Spleen (tissue), 11 donors: ENCODE measurements at regions not wholly inside any gene's neighbourhood (a gene's known extent, or its start where the extent isn't known, plus 50 kb on each side); places are given as distances from the start of the nearest gene placed in this dataset.

Experiments
- DNase-seq: peaks from one replicate; pipeline ENCODE4 v3.0.0-alpha.2; 2020
- H3K27ac ChIP-seq, 8 donors: fragments of 200-600 bp; sonication (generic) in 7 of 8; 1 replicate in 4 of 8; 2 replicates in 4 of 8; pipeline versions ENCODE4 v1.5.0 to v1.8.0; 2016 to 2021; ENCODE audit warnings: inconsistent platforms in 4 of 8, mild to moderate bottlenecking in 4 of 8, moderate library complexity in 1 of 8
- H3K27me3 ChIP-seq, 7 donors: fragments of 200-600 bp; sonication (generic) in 6 of 7; replicated peaks in 1 of 7; 1 replicate in 4 of 7; 2 replicates in 3 of 7; pipeline versions ENCODE4 v1.5.0 to v1.8.0; 2016 to 2021; ENCODE audit warnings: inconsistent platforms in 3 of 7, mild to moderate bottlenecking in 1 of 7
- H3K36me3 ChIP-seq, 6 donors: fragments of 200-600 bp; sonication (generic) in 5 of 6; 1 replicate in 4 of 6; 2 replicates in 2 of 6; pipeline versions ENCODE4 v1.5.0 to v1.8.0; 2016 to 2021; ENCODE audit warnings: inconsistent platforms in 2 of 6
- H3K4me1 ChIP-seq, 6 donors: fragments of 200-600 bp; sonication (generic) in 5 of 6; 1 replicate in 3 of 6; 2 replicates in 3 of 6; pipeline versions ENCODE4 v1.5.0 to v1.8.0; 2016 to 2021; ENCODE audit warnings: inconsistent platforms in 3 of 6
- H3K4me3 ChIP-seq, 8 donors: fragments of 200-600 bp; sonication (generic) in 7 of 8; 1 replicate in 4 of 8; 2 replicates in 4 of 8; pipeline versions ENCODE4 v1.5.0 to v1.8.0; 2016 to 2021; ENCODE audit warnings: inconsistent platforms in 4 of 8, mild to moderate bottlenecking in 4 of 8, moderate library complexity in 2 of 8
- H3K9me3 ChIP-seq, 8 donors: fragments of 200-600 bp; sonication (generic) in 7 of 8; 1 replicate in 4 of 8; 2 replicates in 4 of 8; pipeline versions ENCODE4 v1.5.0 to v1.8.0; 2016 to 2021; ENCODE audit warnings: inconsistent platforms in 4 of 8
- CTCF ChIP-seq, 11 experiments: fragments of 200-600 bp in 7 of 11; fragments of 450-650 bp in 4 of 11; sonication (generic) in 4 of 11; IDR thresholded peaks in 8 of 11; conservative IDR thresholded peaks in 3 of 11; 1 replicate in 7 of 11; 2 replicates in 4 of 11; pipeline versions ENCODE4 v1.4.0 to v1.8.0; 2016 to 2021; ENCODE audit warnings: antibody characterized with exemption in 11 of 11, inconsistent platforms in 4 of 11, mild to moderate bottlenecking in 1 of 11
- POLR2A ChIP-seq, 3 donors: fragments of 450-650 bp; IDR thresholded peaks; one replicate each; pipeline ENCODE4 v1.5.1; 2017; ENCODE audit warnings: antibody characterized with exemption in 3 of 3, mild to moderate bottlenecking in 1 of 3
- POLR2AphosphoS5 ChIP-seq, 3 donors: sonication (generic); formaldehyde crosslinking; IDR thresholded peaks; one replicate each; pipeline ENCODE4 v1.5.1; 2017; ENCODE audit warnings: antibody characterized with exemption in 3 of 3
- WGBS, 5 donors: extraction: QIAGEN DNeasy Blood & Tissue Kit in 3 of 5; methylation state at CpG; one replicate each; pipeline versions ENCODE4 v1.1.5 to v1.1.7; 2013 to 2018; 5-methylcytosine and 5-hydroxymethylcytosine counted together
- intact Hi-C: fragments of 100-400 bp; cut with DNase I; formaldehyde crosslinking; loops from one replicate; pipeline ENCODE4 v1.15.0; 2023; ENCODE audit warnings: low total_unique reads
- donor health status: healthy with polysubstance abuse.
- donor health status: DM: no; HTN: no; CAD: no; lungs with moderate emphysema.
- donor health status: DM: no; HTN: no; CAD: no.
- donor health status: Bipolar disorder and iron deficiency.
- donor health status: healthy.
- donor health status: DM: no; HTN: no; CAD: no.
- donor health status: DM: yes; HTN: yes; CAD: no.

DNA sequence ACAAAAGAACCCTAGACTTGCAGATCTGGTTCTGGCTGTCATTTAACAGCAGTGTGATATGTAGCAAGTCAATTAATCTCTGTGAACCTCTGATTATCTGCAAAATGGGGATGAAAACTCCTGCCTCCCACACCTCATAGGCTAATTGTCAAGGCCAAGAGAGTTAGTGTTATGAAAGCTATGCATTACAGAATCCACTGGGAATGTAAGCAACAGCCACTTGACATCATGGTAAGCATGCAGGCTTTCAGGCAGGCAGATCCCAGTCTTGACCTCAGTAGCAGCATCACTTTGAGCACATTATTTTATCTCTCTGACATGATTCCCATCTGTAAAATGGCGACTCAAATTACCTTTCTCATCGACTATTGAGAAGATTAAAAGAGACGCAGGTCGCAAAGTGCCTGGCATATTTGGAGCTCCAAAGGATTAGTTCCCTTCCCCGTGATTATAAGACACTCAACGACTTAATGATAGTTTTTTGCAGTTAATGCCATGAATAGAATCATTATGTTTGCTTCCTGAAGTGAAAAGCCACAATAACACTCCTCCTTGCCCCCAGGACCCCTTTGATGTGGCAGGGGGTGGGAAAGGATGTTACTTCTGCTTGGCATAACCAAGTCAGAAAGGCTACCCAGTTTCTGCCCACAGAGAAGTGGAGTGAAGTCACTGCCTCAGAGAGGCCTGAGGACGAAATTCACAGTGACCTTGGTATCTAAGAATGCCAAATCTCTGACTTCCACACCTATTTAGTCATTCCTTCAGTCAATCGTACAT lies 273.0 kb upstream of the NFIA start:
- DNase-seq: no peak

GRCh38 chr1:60808676-60809075 lies 273.7 kb upstream of the NFIA start:
- H3K4me3 ChIP-seq: no peak overlapping the region
- no peak overlapping the region for H3K27ac ChIP-seq
- H3K36me3 ChIP-seq: no peaks in the 10 kb centered on the region
- no peaks in the 10 kb centered on the region for H3K27me3 ChIP-seq
- 86 to 98% (median 89%) methylated on average over 1 of the region's 1 CpG for WGBS, 5 donors
- H3K9me3 ChIP-seq: peaks cover 0 to 34% (median 16%) of the 10 kb centered on the region in 8 donors
- peaks cover 0 to under 1% (median 0%) of the 10 kb centered on the region in 6 donors for H3K4me1 ChIP-seq
- intact Hi-C loops: no loop called here
- TF ChIP-seq CTCF (IDR thresholded peaks at IDR 0.05 in 8 of 11, conservative IDR thresholded peaks at IDR 0.05 in 3 of 11): no peak
- TF ChIP-seq POLR2A (IDR thresholded peaks at IDR 0.05): no peak
- TF ChIP-seq POLR2AphosphoS5 (IDR thresholded peaks at IDR 0.05): no peak
- no peak for DNase-seq

More for the DNA sequence above, 273.0 kb upstream of the NFIA start:
- intact Hi-C loops: no loop called here
- no peak overlapping the region for H3K27ac ChIP-seq
- H3K4me3 ChIP-seq: no peak overlapping the region
- TF ChIP-seq POLR2A (IDR thresholded peaks at IDR 0.05) (no peak), POLR2AphosphoS5 (IDR thresholded peaks at IDR 0.05) (no peak), CTCF (IDR thresholded peaks at IDR 0.05 in 8 of 11, conservative IDR thresholded peaks at IDR 0.05 in 3 of 11) (no peak)
- H3K9me3 ChIP-seq: peaks cover 0 to 31% (median 12%) of the 10 kb centered on the region in 8 donors
- no peaks in the 10 kb centered on the region for H3K36me3 ChIP-seq
- 76 to 84% (median 80%) methylated on average over 8 of the region's 8 CpGs for WGBS, 5 donors
- H3K4me1 ChIP-seq: peaks cover 0 to 3% (median 0%) of the 10 kb centered on the region in 6 donors
- no peaks in the 10 kb centered on the region for H3K27me3 ChIP-seq

GRCh38 chr1:60802884-60803283 lies 279.5 kb upstream of the NFIA start:
- TF ChIP-seq CTCF (IDR thresholded peaks at IDR 0.05 in 8 of 11, conservative IDR thresholded peaks at IDR 0.05 in 3 of 11) (no peak), POLR2A (IDR thresholded peaks at IDR 0.05) (no peak), POLR2AphosphoS5 (IDR thresholded peaks at IDR 0.05) (no peak)
- intact Hi-C loops: no loop called here
- DNase-seq: no peak
- Histone ChIP-seq H3K9me3 (peaks cover 0 to 43% (median 27%) of the 10 kb centered on the region in 8 donors), H3K4me1 (no peaks in the 10 kb centered on the region), H3K27me3 (no peaks in the 10 kb centered on the region), H3K27ac (no peak overlapping the region), H3K4me3 (no peak overlapping the region), H3K36me3 (no peaks in the 10 kb centered on the region)
- WGBS, 5 donors: 93 to 98% (median 95%) methylated on average over 2 of the region's 2 CpGs

DNA sequence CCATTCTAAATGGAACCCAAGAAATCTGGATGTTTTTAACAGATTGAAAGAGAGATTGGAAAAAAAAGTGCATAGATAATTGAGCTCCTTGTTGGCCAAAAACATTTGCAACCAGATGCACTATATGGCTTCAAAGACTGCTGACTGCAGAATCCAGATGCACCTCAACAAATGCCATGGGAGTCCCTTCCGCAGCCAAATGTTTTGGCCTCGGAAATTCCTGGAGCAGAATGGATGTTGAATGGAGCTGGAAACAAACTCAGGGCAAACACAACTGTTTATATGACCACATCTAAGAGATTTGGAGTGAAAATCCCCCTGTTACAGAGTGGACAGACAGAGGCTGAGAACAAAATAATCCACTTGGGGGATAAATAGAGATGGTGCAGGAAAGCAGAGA lies 285.0 kb upstream of the NFIA start:
- no peak overlapping the region for H3K4me3 ChIP-seq
- H3K27me3 ChIP-seq: no peaks in the 10 kb centered on the region
- 79 to 94% (median 93%) methylated on average over 2 of the region's 2 CpGs for WGBS, 5 donors
- DNase-seq: no peak
- H3K36me3 ChIP-seq: no peaks in the 10 kb centered on the region
- TF ChIP-seq POLR2AphosphoS5 (IDR thresholded peaks at IDR 0.05) (no peak), CTCF (IDR thresholded peaks at IDR 0.05 in 8 of 11, conservative IDR thresholded peaks at IDR 0.05 in 3 of 11) (no peak), POLR2A (IDR thresholded peaks at IDR 0.05) (no peak)
- H3K4me1 ChIP-seq: no peaks in the 10 kb centered on the region
- H3K9me3 ChIP-seq: no peaks in the 10 kb centered on the region
- intact Hi-C loops: no loop called here
- H3K27ac ChIP-seq: no peak overlapping the region
